D721Med (cell line): ENCODE measurements at regions not wholly inside any gene's neighbourhood (a gene's known extent, or its start where the extent isn't known, plus 50 kb on each side); places are given as distances from the start of the nearest gene placed in this dataset.

Experiments
- DNase-seq: peaks from one replicate; pipeline ENCODE4 v3.0.0; 2011; ENCODE audit warnings: low spot score; ENCODE audit not compliant: insufficient read length
- FAIRE-seq: peaks from 2 replicates; lab custom pipeline; 2011; peaks lifted over from hg19 to GRCh38; lab: Jason Lieb, UNC
- TF ChIP-seq, protein P1 (sequence below): IDR thresholded peaks from 2 replicates; pipeline ENCODE4 v1.5.1; 2012; ENCODE audit warnings: mild to moderate bottlenecking, control low read depth; ENCODE audit not compliant: insufficient read depth; ENCODE audit errors: missing control alignments

DNA sequence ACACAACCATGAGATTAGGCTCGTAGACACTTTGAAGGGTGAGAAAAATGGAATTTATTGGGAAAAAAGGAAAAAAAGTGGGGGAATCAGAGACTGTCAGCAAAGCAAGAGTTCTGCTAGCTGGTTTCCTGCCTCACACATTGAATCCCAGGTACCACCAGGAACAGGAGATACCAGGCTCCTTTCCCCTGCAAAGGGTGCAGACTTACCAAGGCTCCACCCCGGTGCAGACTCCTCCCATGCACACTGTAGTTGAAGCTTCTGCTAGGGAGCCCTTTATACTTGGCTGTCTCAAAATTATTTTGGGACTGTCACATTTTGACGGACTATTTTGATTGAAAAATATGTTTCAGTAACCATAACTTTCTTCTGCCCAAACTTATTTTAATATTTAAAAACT is 819.9 kb upstream of the GBE1 start:
- FAIRE-seq (no peak), DNase-seq (no peak)
- TF ChIP-seq, protein P1, sequence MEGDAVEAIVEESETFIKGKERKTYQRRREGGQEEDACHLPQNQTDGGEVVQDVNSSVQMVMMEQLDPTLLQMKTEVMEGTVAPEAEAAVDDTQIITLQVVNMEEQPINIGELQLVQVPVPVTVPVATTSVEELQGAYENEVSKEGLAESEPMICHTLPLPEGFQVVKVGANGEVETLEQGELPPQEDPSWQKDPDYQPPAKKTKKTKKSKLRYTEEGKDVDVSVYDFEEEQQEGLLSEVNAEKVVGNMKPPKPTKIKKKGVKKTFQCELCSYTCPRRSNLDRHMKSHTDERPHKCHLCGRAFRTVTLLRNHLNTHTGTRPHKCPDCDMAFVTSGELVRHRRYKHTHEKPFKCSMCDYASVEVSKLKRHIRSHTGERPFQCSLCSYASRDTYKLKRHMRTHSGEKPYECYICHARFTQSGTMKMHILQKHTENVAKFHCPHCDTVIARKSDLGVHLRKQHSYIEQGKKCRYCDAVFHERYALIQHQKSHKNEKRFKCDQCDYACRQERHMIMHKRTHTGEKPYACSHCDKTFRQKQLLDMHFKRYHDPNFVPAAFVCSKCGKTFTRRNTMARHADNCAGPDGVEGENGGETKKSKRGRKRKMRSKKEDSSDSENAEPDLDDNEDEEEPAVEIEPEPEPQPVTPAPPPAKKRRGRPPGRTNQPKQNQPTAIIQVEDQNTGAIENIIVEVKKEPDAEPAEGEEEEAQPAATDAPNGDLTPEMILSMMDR, result no peak

DNA sequence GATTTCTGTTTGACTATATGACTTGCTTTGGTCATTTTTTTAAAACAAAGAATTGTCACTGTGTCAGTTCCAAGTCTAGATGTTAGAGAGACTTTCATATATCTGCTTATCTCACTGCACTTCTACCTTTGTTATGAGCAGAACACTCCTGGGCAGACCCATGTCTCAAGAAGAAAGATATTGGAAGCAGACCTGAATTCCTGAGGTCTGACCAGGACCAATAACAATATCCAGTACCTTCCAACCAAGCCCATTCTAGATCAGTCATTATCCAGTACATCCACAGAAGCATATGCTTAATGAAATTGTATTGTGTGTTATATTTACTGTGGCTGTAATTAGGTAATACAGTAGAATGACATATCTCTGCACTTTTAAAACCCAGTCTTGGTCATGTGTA is 811.3 kb upstream of the GBE1 start:
- DNase-seq (no peak), FAIRE-seq (no peak)
- TF ChIP-seq, protein P1, result no peak

DNA sequence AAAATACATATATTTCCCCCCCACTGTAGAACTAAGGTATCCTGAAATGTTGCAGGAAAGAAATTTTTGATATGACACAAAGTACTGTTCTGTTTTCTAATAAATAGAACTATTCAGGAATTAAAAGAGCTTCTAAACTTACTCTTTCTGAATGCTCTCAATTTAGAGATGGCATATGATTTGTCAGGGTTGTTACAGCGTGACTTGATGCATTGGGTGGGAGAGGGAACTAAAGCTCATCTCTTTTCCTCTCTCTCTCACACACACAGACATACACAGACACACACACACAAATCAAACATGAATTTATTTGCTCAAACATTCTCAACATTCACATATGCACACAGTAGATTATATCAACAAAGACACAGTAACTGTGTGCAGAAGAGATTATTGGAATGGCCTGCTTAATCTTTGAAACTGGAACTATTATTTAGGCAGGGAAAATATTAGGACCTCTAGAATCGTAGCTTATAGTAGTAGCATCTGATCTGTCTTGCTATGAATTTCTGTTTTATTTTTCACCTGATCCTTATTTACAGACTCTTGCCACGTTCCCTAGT is 807.4 kb upstream of the GBE1 start:
- FAIRE-seq, result no peak

DNA sequence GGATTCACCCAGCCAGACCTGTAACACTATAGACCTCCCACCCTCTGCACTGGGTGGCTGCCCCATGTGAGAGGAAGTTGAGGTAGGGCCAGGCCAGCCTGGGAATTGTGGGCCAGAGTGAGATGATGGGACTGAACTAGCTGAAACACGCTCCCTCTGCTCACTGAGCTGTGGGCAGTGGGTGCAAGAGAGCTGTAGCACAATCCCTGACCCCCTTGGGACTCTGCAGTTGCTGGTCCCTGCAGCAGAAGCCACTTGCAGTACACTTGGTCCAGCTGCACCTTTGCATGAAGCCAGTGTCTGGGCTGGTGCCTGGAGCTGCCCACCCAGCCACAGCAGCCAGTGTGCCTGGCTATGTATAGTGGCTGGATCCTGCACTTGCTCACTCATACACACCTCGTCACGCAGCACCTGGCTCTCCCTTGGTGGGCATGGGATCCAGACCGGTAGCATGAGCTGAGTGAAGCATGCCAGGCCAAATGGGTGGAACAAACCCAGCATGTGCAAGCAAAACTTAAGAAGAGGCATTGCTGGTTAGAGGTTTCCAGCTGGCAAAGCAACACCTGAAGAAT is 805.7 kb upstream of the GBE1 start:
- DNase-seq (no peak), FAIRE-seq (no peak)
- TF ChIP-seq, protein P1, result no peak

More for the DNA sequence above, 807.4 kb upstream of the GBE1 start:
- TF ChIP-seq, protein P1, result no peak
- DNase-seq, result no peak

DNA sequence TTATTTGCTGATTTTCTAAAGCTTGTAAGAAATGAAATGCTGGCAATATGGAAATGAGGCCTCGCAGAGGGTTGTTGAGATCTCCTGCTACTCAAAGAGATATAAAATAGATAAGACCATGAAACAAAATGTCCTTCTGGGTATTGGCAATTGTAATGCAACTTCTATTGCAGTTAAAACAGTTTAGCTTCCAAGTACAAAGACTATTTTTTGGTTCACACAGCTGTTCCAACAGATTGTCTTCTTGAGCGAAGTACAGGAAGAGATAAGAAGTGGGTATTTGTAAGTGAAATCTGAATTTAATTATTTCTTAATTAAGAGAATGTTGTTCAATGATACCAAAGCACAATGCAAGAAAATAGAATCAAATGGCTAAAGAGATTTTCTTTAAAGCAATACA is 801.5 kb upstream of the GBE1 start:
- TF ChIP-seq, protein P1, result no peak
- DNase-seq (no peak), FAIRE-seq (no peak)

DNA sequence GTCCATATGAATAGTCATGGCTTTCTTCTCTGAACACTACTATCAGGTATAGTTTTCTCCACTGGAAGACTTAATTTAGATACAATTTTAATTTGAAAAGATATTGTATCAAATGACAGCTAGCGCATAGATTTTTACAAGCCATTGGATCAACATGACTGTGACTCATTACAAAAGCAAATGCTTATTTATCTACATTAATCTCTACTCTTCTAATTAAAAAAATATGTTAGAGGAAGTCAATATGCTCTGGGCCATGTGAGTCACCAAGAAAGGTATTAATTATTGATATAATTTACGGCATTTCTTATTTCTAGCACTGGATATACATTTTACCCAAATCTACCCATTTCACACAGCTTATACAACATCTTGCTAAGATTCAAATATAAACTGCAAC is 800.3 kb upstream of the GBE1 start:
- TF ChIP-seq, protein P1, result no peak
- FAIRE-seq (no peak), DNase-seq (no peak)

DNA sequence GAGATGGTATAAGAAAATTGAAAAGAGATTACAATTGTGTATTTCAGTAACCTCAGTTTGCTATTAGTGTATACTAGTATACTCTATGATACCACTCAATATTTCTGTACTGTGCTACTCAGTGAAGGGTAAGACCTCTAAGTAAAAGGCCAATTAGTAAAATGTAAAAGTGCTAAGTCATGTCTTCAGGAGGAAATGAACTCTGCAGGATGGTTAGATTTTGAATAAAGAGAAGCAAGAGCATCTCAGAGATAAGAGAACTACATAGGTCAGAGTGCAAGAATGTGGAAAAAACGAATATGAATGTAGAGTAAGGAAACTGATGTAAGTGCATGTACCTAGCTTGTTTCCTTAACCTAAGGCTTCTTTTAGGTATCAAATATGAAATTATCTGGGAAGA is 796.6 kb upstream of the GBE1 start:
- DNase-seq (no peak), FAIRE-seq (no peak)
- TF ChIP-seq, protein P1, result no peak
